Kidney epithelial cell (primary cell): ENCODE measurements at regions not wholly inside any gene's neighbourhood (a gene's known extent, or its start where the extent isn't known, plus 50 kb on each side); places are given as distances from the start of the nearest gene placed in this dataset.
A peak's percentile ranks its signal among the peaks of the same experiment; 100 is the strongest.
"Not testable (repeated sequence)": the region's sequence is repeated elsewhere in the genome, so short reads cannot be mapped to it uniquely, and the experiment has no call there.

ENCODE experiments used
- DNase-seq: peaks from one replicate; pipeline ENCODE4 v3.0.0-alpha.2; 2010; ENCODE audit warnings: low read depth
- H3K27me3 ChIP-seq: 2 replicates; pipeline ENCODE4 v1.6.0; 2011; ENCODE audit warnings: low read length; ENCODE audit not compliant: control insufficient read depth, insufficient read depth
- H3K36me3 ChIP-seq: 2 replicates; pipeline ENCODE4 v1.5.1; 2011; ENCODE audit warnings: low read length; ENCODE audit not compliant: control insufficient read depth, insufficient read depth
- H3K4me3 ChIP-seq: 2 replicates; pipeline ENCODE4 v1.5.1; 2011; ENCODE audit warnings: low read depth, mild to moderate bottlenecking, control low read depth, low read length
- TF ChIP-seq, protein P1 (sequence below): IDR thresholded peaks from 2 replicates; pipeline ENCODE4 v1.5.1; 2011; ENCODE audit warnings: mild to moderate bottlenecking, moderate library complexity, low read length, control low read depth, inconsistent platforms; ENCODE audit not compliant: insufficient read depth, poor library complexity, severe bottlenecking

DNA sequence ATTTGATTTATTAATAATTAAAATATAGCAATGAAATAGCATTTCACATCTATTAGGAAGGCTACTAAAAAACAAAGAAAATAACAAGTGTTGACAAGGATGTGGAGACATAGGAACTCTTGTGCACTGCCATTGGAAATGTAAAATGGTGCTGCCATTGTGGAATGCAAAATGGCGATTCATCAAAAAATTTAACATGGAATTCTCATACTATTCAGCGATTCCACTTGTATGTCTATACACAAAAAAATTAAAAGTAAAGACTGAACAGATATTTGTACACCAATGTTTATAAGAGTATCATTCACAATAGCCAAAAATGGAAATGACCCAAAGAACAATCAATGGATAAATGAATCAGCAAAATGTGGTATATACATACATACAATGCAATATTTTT, 101.3 kb upstream of the S1PR1 start:
- no peaks in the 10 kb centered on the region for H3K27me3 ChIP-seq
- no peaks in the 10 kb centered on the region for H3K36me3 ChIP-seq
- no peak for DNase-seq
- TF ChIP-seq, protein P1, sequence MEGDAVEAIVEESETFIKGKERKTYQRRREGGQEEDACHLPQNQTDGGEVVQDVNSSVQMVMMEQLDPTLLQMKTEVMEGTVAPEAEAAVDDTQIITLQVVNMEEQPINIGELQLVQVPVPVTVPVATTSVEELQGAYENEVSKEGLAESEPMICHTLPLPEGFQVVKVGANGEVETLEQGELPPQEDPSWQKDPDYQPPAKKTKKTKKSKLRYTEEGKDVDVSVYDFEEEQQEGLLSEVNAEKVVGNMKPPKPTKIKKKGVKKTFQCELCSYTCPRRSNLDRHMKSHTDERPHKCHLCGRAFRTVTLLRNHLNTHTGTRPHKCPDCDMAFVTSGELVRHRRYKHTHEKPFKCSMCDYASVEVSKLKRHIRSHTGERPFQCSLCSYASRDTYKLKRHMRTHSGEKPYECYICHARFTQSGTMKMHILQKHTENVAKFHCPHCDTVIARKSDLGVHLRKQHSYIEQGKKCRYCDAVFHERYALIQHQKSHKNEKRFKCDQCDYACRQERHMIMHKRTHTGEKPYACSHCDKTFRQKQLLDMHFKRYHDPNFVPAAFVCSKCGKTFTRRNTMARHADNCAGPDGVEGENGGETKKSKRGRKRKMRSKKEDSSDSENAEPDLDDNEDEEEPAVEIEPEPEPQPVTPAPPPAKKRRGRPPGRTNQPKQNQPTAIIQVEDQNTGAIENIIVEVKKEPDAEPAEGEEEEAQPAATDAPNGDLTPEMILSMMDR: no peak
- H3K4me3 ChIP-seq: no peak overlapping the region

- DNase-seq: no peak
- Histone ChIP-seq H3K4me3 (no peak overlapping the region), H3K36me3 (no peaks in the 10 kb centered on the region), H3K27me3 (no peaks in the 10 kb centered on the region)
- TF ChIP-seq, protein P1: no peak
Observed at GRCh38 chr1:101131239-101131843, 105.5 kb upstream of the S1PR1 start.

- no peak overlapping the region for H3K4me3 ChIP-seq
- DNase-seq: peak; percentile 75
- H3K36me3 ChIP-seq: no peaks in the 10 kb centered on the region
- H3K27me3 ChIP-seq: no peaks in the 10 kb centered on the region
- TF ChIP-seq, protein P1: no peak
Observed at GRCh38 chr1:101130673-101131072, 105.1 kb upstream of the DPH5 start.

DNA sequence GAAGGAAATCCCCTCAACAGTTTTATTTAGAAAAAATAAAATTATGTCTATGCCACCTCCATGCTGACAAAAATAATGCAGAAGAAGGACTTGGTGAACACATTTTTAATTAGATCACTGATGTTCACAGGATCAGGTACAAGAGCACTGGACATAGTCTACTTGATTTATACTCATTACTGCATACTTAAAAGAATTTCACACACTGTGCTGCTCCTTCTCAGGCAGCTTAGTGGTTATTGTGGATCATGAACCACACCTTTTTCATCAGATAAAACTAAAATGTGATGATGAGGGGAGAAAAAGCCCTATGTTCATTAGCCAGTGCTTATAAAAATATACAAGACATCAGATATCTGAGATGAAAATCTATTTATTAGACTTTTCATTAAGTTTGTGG, 103.3 kb upstream of the DPH5 start:
- TF ChIP-seq, protein P1: no peak
- no peak for DNase-seq
- Histone ChIP-seq H3K36me3 (no peaks in the 10 kb centered on the region), H3K27me3 (no peaks in the 10 kb centered on the region), H3K4me3 (no peak overlapping the region)

DNA sequence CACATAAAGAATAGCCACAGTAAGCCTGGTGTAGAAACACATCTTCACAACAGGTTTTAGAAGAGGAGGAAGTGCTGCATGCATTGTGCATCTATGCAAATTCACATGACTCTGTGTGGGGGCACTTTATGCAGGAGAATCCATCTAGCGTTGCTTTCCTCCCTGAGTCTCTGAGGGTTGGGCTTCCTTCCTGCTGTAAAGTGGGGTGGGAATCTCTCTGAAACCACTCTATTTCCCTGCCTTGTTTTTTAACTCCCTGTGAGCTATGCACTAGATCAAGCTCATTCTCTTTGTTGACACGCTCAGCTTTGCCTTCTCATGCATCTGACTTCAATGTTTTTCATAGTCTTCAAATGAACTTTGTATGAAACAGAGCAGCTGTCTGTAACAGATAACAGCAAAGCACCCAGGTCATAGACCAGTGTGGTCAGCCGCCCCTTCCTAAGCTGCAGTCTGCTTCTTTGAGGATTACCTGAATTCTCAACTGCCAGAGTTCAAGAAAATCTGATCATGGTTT, 102.7 kb upstream of the DPH5 start:
- TF ChIP-seq, protein P1: no peak
- no peak for DNase-seq

DNA sequence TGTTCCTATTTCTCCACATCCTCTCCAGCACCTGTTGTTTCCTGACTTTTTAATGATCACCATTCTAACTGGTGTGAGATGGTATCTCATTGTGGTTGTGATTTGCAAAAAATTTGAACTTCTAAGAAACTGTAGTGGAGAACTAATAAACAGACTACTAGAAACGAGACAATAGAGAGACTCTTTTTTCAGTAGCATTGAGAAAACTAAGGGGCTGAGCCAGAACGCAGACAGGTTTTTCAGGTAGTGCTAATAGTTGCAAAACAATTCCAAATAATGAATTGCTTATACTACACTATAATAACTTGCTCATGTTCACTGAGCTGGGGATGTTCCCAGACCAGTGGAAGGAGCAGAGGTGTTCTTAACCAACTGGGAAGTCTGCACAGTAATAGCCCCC, 98.8 kb upstream of the DPH5 start:
- DNase-seq: no peak
- Histone ChIP-seq H3K27me3 (no peaks in the 10 kb centered on the region), H3K36me3 (no peaks in the 10 kb centered on the region), H3K4me3 (no peak overlapping the region)
- TF ChIP-seq, protein P1: no peak

More for the DNA sequence above, 102.7 kb upstream of the DPH5 start:
- H3K27me3 ChIP-seq: no peaks in the 10 kb centered on the region
- H3K36me3 ChIP-seq: no peaks in the 10 kb centered on the region
- no peak overlapping the region for H3K4me3 ChIP-seq

DNA sequence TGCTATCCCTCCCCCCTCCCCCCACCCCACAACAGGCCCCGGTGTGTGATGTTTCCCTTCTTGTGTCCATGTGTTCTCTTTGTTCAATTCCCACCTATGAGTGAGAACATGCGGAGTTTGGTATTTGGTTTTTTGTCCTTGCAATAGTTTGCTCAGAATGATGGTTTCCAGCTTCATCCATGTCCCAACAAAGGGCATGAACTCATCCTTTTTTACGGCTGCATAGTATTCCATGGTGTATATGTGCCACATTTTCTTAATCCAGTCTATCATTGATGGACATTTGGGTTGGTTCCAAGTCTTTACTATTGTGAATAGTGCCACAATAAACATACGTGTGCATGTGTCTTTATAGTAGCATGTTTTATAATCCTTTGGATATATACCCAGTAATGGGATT, 98.3 kb upstream of the DPH5 start:
- H3K27me3 ChIP-seq: not testable (repeated sequence)

More for the DNA sequence above, 98.3 kb upstream of the DPH5 start:
- not testable (repeated sequence) for DNase-seq, H3K36me3 ChIP-seq, H3K4me3 ChIP-seq
